ENCODE measurements at regions not wholly inside any gene's neighbourhood (a gene's known extent, or its start where the extent isn't known, plus 50 kb on each side); places are given as distances from the start of the nearest gene placed in this dataset.

- no peak overlapping the region for H3K4me3 Mint-ChIP-seq (ENCODE audit: unreplicated experiment)
- DNase-seq (ENCODE audit: low spot score) = no peak
- no peak overlapping the region for H3K27ac Mint-ChIP-seq (ENCODE audit: unreplicated experiment)
- no peak for TF ChIP-seq CTCF (IDR thresholded peaks at IDR 0.05)
- H3K4me1 Mint-ChIP-seq (ENCODE audit: low read depth) = no peaks in the 10 kb centered on the region
- H3K9me3 Mint-ChIP-seq (ENCODE audit: low read depth) = no peaks in the 10 kb centered on the region
- peaks cover 9% of the 10 kb centered on the region for H3K27me3 Mint-ChIP-seq (ENCODE audit: low read depth)
- H3K36me3 Mint-ChIP-seq (ENCODE audit: low read depth) = no peaks in the 10 kb centered on the region
These were observed 99.9 kb upstream of the PROX1 start for GRCh38 chr1:213887842-213888241.

GRCh38 chr1:213891989-213892902 is 95.5 kb upstream of the PROX1 start:
- TF ChIP-seq CTCF (IDR thresholded peaks at IDR 0.05) = no peak
- H3K27me3 Mint-ChIP-seq (ENCODE audit: low read depth) = peaks cover 13% of the 10 kb centered on the region
- no peak overlapping the region for H3K4me3 Mint-ChIP-seq (ENCODE audit: unreplicated experiment)
- peaks cover 9% of the 10 kb centered on the region for H3K9me3 Mint-ChIP-seq (ENCODE audit: low read depth)
- no peak overlapping the region for H3K27ac Mint-ChIP-seq (ENCODE audit: unreplicated experiment)
- no peaks in the 10 kb centered on the region for H3K36me3 Mint-ChIP-seq (ENCODE audit: low read depth)
- DNase-seq (ENCODE audit: low spot score) = no peak
- no peaks in the 10 kb centered on the region for H3K4me1 Mint-ChIP-seq (ENCODE audit: low read depth)

- Mint-ChIP-seq H3K4me1 (ENCODE audit: low read depth) (no peaks in the 10 kb centered on the region), H3K4me3 (ENCODE audit: unreplicated experiment) (no peak overlapping the region), H3K36me3 (ENCODE audit: low read depth) (no peaks in the 10 kb centered on the region), H3K27ac (ENCODE audit: unreplicated experiment) (no peak overlapping the region), H3K9me3 (ENCODE audit: low read depth) (peaks cover 9% of the 10 kb centered on the region), H3K27me3 (ENCODE audit: low read depth) (peaks cover 4% of the 10 kb centered on the region)
- DNase-seq (ENCODE audit: low spot score) = no peak
- no peak for TF ChIP-seq CTCF (IDR thresholded peaks at IDR 0.05)
These were observed 89.1 kb upstream of the PROX1 start for GRCh38 chr1:213898684-213899083.

GRCh38 chr1:213899413-213899812 is 88.4 kb upstream of the PROX1 start:
- Mint-ChIP-seq H3K4me1 (ENCODE audit: low read depth) (no peaks in the 10 kb centered on the region), H3K27ac (ENCODE audit: unreplicated experiment) (no peak overlapping the region), H3K36me3 (ENCODE audit: low read depth) (no peaks in the 10 kb centered on the region), H3K4me3 (ENCODE audit: unreplicated experiment) (no peak overlapping the region), H3K27me3 (ENCODE audit: low read depth) (peaks cover 2% of the 10 kb centered on the region), H3K9me3 (ENCODE audit: low read depth) (peaks cover 9% of the 10 kb centered on the region)
- no peak for DNase-seq (ENCODE audit: low spot score)
- TF ChIP-seq CTCF (IDR thresholded peaks at IDR 0.05) = no peak

- peaks cover 3% of the 10 kb centered on the region for H3K27me3 Mint-ChIP-seq (ENCODE audit: low read depth)
- no peaks in the 10 kb centered on the region for H3K36me3 Mint-ChIP-seq (ENCODE audit: low read depth)
- DNase-seq (ENCODE audit: low spot score) = no peak
- no peak for TF ChIP-seq CTCF (IDR thresholded peaks at IDR 0.05)
- no peaks in the 10 kb centered on the region for H3K4me1 Mint-ChIP-seq (ENCODE audit: low read depth)
- no peak overlapping the region for H3K27ac Mint-ChIP-seq (ENCODE audit: unreplicated experiment)
- no peaks in the 10 kb centered on the region for H3K9me3 Mint-ChIP-seq (ENCODE audit: low read depth)
- no peak overlapping the region for H3K4me3 Mint-ChIP-seq (ENCODE audit: unreplicated experiment)
These were observed 82.4 kb upstream of the PROX1 start for GRCh38 chr1:213905344-213905743.
